ENCODE measurements at regions not wholly inside any gene's neighbourhood (a gene's known extent, or its start where the extent isn't known, plus 50 kb on each side); places are given as distances from the start of the nearest gene placed in this dataset.

GRCh38 chr3:22421589-22421988 is 670.6 kb upstream of the ZNF385D start:
- POLR2A ChIA-PET = no interaction called here
- H3K9me3 Mint-ChIP-seq (ENCODE audit: unreplicated experiment) = no peaks in the 10 kb centered on the region
- DNase-seq = no peak
- no TSS peak for BruUV-seq (replicated peaks)
- H3K4me1 ChIP-seq = no peaks in the 10 kb centered on the region
- H3K4me1 Mint-ChIP-seq (ENCODE audit: low read depth, unreplicated experiment) = no peaks in the 10 kb centered on the region
- CTCF ChIA-PET = no interaction called here
- TF ChIP-seq, protein P1, sequence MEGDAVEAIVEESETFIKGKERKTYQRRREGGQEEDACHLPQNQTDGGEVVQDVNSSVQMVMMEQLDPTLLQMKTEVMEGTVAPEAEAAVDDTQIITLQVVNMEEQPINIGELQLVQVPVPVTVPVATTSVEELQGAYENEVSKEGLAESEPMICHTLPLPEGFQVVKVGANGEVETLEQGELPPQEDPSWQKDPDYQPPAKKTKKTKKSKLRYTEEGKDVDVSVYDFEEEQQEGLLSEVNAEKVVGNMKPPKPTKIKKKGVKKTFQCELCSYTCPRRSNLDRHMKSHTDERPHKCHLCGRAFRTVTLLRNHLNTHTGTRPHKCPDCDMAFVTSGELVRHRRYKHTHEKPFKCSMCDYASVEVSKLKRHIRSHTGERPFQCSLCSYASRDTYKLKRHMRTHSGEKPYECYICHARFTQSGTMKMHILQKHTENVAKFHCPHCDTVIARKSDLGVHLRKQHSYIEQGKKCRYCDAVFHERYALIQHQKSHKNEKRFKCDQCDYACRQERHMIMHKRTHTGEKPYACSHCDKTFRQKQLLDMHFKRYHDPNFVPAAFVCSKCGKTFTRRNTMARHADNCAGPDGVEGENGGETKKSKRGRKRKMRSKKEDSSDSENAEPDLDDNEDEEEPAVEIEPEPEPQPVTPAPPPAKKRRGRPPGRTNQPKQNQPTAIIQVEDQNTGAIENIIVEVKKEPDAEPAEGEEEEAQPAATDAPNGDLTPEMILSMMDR (IDR thresholded peaks at IDR 0.05; ENCODE audit: insufficient read depth in 1 of 2, low read depth in 1 of 2, low read length in 1 of 2, severe bottlenecking in 1 of 2, unreplicated experiment in 1 of 2) = no peak
- H3K4me3 ChIP-seq (ENCODE audit: low read depth, low read length) = no peak overlapping the region
- intact Hi-C loops (cut with micrococcal nuclease; ENCODE audit: unreplicated experiment) = no loop called here
- H3K36me3 ChIP-seq (ENCODE audit: control insufficient read depth, insufficient read depth, low read length) = no peaks in the 10 kb centered on the region
- no peaks in the 10 kb centered on the region for H3K9me3 ChIP-seq
- no peak overlapping the region for H3K27ac Mint-ChIP-seq (ENCODE audit: unreplicated experiment)
- no peak overlapping the region for H3K4me3 Mint-ChIP-seq (ENCODE audit: unreplicated experiment)
- no peaks in the 10 kb centered on the region for H3K27me3 Mint-ChIP-seq (ENCODE audit: insufficient read depth, unreplicated experiment)
- no peaks in the 10 kb centered on the region for H3K27me3 ChIP-seq (replicated peaks; ENCODE audit: control insufficient read depth, insufficient read depth, low read length)
- no peaks in the 10 kb centered on the region for H3K36me3 Mint-ChIP-seq (ENCODE audit: insufficient read depth, unreplicated experiment)

DNA sequence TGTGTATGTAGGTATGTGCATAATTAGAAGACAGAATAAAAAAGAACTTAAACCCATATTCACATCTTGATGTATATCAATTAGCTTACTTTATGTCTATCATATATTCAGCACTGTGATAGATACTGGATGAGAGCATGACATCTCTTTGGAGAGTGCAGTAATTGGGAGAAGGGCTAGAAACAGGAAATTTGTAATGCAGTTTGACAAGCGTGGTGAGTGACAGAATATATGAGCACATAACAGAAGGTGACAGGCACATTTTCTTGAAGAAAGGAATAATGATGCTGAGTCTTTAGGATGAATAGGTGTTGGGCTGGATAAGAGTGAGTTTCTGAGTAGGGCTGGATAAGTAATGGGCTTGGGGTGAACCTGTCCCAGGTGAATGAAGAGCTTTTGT is 680.3 kb upstream of the ZNF385D start:
- no peaks in the 10 kb centered on the region for H3K4me1 Mint-ChIP-seq (ENCODE audit: low read depth, unreplicated experiment)
- no TSS peak for BruUV-seq (replicated peaks)
- H3K27ac Mint-ChIP-seq (ENCODE audit: unreplicated experiment) = no peak overlapping the region
- no peaks in the 10 kb centered on the region for H3K27me3 Mint-ChIP-seq (ENCODE audit: insufficient read depth, unreplicated experiment)
- DNase-seq = no peak
- Histone ChIP-seq H3K4me1 (no peaks in the 10 kb centered on the region), H3K9me3 (no peaks in the 10 kb centered on the region), H3K27me3 (replicated peaks; ENCODE audit: control insufficient read depth, insufficient read depth, low read length) (no peaks in the 10 kb centered on the region), H3K36me3 (ENCODE audit: control insufficient read depth, insufficient read depth, low read length) (no peaks in the 10 kb centered on the region), H3K4me3 (ENCODE audit: low read depth, low read length) (no peak overlapping the region)
- intact Hi-C loops (cut with micrococcal nuclease; ENCODE audit: unreplicated experiment) = no loop called here
- POLR2A ChIA-PET = no interaction called here
- TF ChIP-seq, protein P1 (IDR thresholded peaks at IDR 0.05; ENCODE audit: insufficient read depth in 1 of 2, low read depth in 1 of 2, low read length in 1 of 2, severe bottlenecking in 1 of 2, unreplicated experiment in 1 of 2) = no peak
- no peaks in the 10 kb centered on the region for H3K9me3 Mint-ChIP-seq (ENCODE audit: unreplicated experiment)
- CTCF ChIA-PET = no interaction called here
- H3K36me3 Mint-ChIP-seq (ENCODE audit: insufficient read depth, unreplicated experiment) = no peaks in the 10 kb centered on the region
- H3K4me3 Mint-ChIP-seq (ENCODE audit: unreplicated experiment) = no peak overlapping the region

DNA sequence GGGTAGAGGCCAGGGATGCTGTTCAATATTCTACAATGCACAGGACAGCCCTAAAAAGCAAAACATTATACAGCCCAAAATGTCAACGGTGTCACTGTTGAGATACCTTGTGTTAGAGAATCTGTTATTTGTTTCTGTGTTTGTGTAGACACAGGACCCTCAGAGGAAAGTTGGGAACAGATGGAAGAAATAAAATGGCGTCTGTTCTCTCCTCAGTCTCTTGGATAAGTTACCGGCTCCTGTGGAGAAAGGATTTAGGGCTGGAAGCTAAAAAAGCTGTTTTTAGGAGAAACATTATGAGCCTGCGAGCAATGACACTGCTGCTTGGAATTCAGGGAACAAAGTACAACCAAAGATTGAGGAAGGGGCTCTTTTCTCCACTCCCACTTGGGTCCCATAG is 688.6 kb upstream of the ZNF385D start:
- H3K4me1 ChIP-seq = no peaks in the 10 kb centered on the region
- no peaks in the 10 kb centered on the region for H3K4me1 Mint-ChIP-seq (ENCODE audit: low read depth, unreplicated experiment)
- H3K27ac Mint-ChIP-seq (ENCODE audit: unreplicated experiment) = no peak overlapping the region
- intact Hi-C loops (cut with micrococcal nuclease; ENCODE audit: unreplicated experiment) = no loop called here
- H3K9me3 ChIP-seq = no peaks in the 10 kb centered on the region
- ChIA-PET CTCF (no interaction called here), POLR2A (no interaction called here)
- no peak overlapping the region for H3K4me3 ChIP-seq (ENCODE audit: low read depth, low read length)
- H3K27me3 ChIP-seq (replicated peaks; ENCODE audit: control insufficient read depth, insufficient read depth, low read length) = no peaks in the 10 kb centered on the region
- H3K4me3 Mint-ChIP-seq (ENCODE audit: unreplicated experiment) = no peak overlapping the region
- H3K9me3 Mint-ChIP-seq (ENCODE audit: unreplicated experiment) = no peaks in the 10 kb centered on the region
- DNase-seq = no peak
- BruUV-seq (replicated peaks) = no TSS peak
- TF ChIP-seq, protein P1 (IDR thresholded peaks at IDR 0.05; ENCODE audit: insufficient read depth in 1 of 2, low read depth in 1 of 2, low read length in 1 of 2, severe bottlenecking in 1 of 2, unreplicated experiment in 1 of 2) = no peak
- no peaks in the 10 kb centered on the region for H3K36me3 Mint-ChIP-seq (ENCODE audit: insufficient read depth, unreplicated experiment)
- peaks cover 4% of the 10 kb centered on the region for H3K27me3 Mint-ChIP-seq (ENCODE audit: insufficient read depth, unreplicated experiment)
- no peaks in the 10 kb centered on the region for H3K36me3 ChIP-seq (ENCODE audit: control insufficient read depth, insufficient read depth, low read length)

Data from Caco-2 (cell line).